Endothelial cell of umbilical vein (primary cell): ENCODE measurements at regions not wholly inside any gene's neighbourhood (a gene's known extent, or its start where the extent isn't known, plus 50 kb on each side); places are given as distances from the start of the nearest gene placed in this dataset.

Experiments
- BruUV-seq: library from RNA; stranded (reverse); fragments of 400-500 nt; replicated peaks from 2 replicates; lab custom pipeline; 2021; lab: Mats Ljungman, UMichigan
- CTCF ChIA-PET: fragments of 300-600, 350-600 bp; sonication (Branson Sonifier 250); formaldehyde crosslinking; loops from one replicate; lab custom pipeline; 2021; ENCODE audit warnings: antibody characterized with exemption, inconsistent platforms; lab: Charles Lee
- POLR2A ChIA-PET: fragments of 300-600, 350-600 bp; sonication (Branson Sonifier 250); formaldehyde crosslinking; loops from one replicate; lab custom pipeline; 2021; ENCODE audit warnings: antibody characterized with exemption, inconsistent platforms; lab: Charles Lee
- DNase-seq: peaks from one replicate; pipeline ENCODE4 v3.0.0-alpha.2; 2011; ENCODE audit warnings: low read depth, low spot score
- FAIRE-seq: peaks from 2 replicates; lab custom pipeline; 2011; peaks lifted over from hg19 to GRCh38; lab: Jason Lieb, UNC
- H2AFZ ChIP-seq: 2 replicates; pipeline ENCODE4 v1.6.0; 2012; ENCODE audit warnings: low read depth, low read length, control low read depth, inconsistent platforms
- H3K27ac ChIP-seq: 2 replicates; pipeline ENCODE4 v1.5.1; 2011; ENCODE audit warnings: low read depth, mild to moderate bottlenecking, control low read depth, low read length, moderate library complexity; ENCODE audit not compliant: insufficient read depth
- H3K27me3 ChIP-seq, 2 experiments: 2 replicates each; pipeline versions ENCODE4 v1.6.0 to v1.6.1; 2011; ENCODE audit warnings: low read length in 2 of 2, mixed read lengths in 1 of 2; ENCODE audit not compliant: control insufficient read depth in 2 of 2, insufficient read depth in 2 of 2
- H3K36me3 ChIP-seq, 2 experiments: 2 replicates in 1 of 2; 3 replicates in 1 of 2; pipeline ENCODE4 v1.5.1; 2011; ENCODE audit warnings: low read length in 2 of 2, mild to moderate bottlenecking in 1 of 2, moderate library complexity in 1 of 2; ENCODE audit not compliant: control insufficient read depth in 2 of 2, insufficient read depth in 2 of 2; ENCODE audit errors: extremely low read depth in 1 of 2
- H3K4me1 ChIP-seq: 3 replicates; pipeline ENCODE4 v1.5.1; 2011; ENCODE audit warnings: mild to moderate bottlenecking, low read length; ENCODE audit not compliant: control insufficient read depth, insufficient read depth; ENCODE audit errors: extremely low read depth
- H3K4me2 ChIP-seq: 2 replicates; pipeline ENCODE4 v1.6.1; 2011; ENCODE audit warnings: low read length, control low read depth, mixed read lengths; ENCODE audit not compliant: insufficient read depth
- H3K4me3 ChIP-seq, 3 experiments: fragments of 200-600 bp in 1 of 3; sonication (generic), shearing (Covaris generic) in 1 of 3; replicated peaks in 1 of 3; 2 replicates each; pipeline ENCODE4 v1.5.1; 2011 to 2016; ENCODE audit warnings: control low read depth in 3 of 3, low read length in 3 of 3, mild to moderate bottlenecking in 2 of 3, inconsistent platforms in 1 of 3, low read depth in 1 of 3, moderate library complexity in 1 of 3; ENCODE audit not compliant: insufficient read depth in 1 of 3
- H3K79me2 ChIP-seq: 2 replicates; pipeline ENCODE4 v1.6.0; 2012; ENCODE audit warnings: low read length, inconsistent platforms; ENCODE audit not compliant: control insufficient read depth, insufficient read depth
- H3K9ac ChIP-seq: replicated peaks from 2 replicates; pipeline ENCODE3; 2011; ENCODE audit warnings: low read length, control low read depth; ENCODE audit not compliant: insufficient read depth; ENCODE audit errors: extremely low read depth
- H3K9me1 ChIP-seq: replicated peaks from 3 replicates; pipeline ENCODE4 v1.6.0; 2011; ENCODE audit warnings: mild to moderate bottlenecking, low read length; ENCODE audit not compliant: control insufficient read depth, insufficient read depth; ENCODE audit errors: extremely low read depth
- H3K9me3 ChIP-seq: replicated peaks from 2 replicates; pipeline ENCODE4 v1.5.1; 2012; ENCODE audit warnings: low read length, inconsistent platforms; ENCODE audit not compliant: control insufficient read depth, insufficient read depth
- H4K20me1 ChIP-seq: replicated peaks from 2 replicates; pipeline ENCODE3; 2011; ENCODE audit warnings: mild to moderate bottlenecking, low read length; ENCODE audit not compliant: control insufficient read depth, insufficient read depth; ENCODE audit errors: extremely low read depth
- EZH2 ChIP-seq: IDR thresholded peaks from 2 replicates; pipeline ENCODE4 v1.6.1; 2012; ENCODE audit warnings: borderline replicate concordance, low read depth, mild to moderate bottlenecking, moderate library complexity, low read length, inconsistent platforms; ENCODE audit not compliant: severe bottlenecking
- FOS ChIP-seq: IDR thresholded peaks from 2 replicates; pipeline ENCODE4 v1.6.1; 2011; ENCODE audit warnings: mild to moderate bottlenecking, low read length, moderate library complexity, borderline replicate concordance; ENCODE audit not compliant: insufficient read depth
- JUN ChIP-seq: IDR thresholded peaks from 2 replicates; pipeline ENCODE4 v1.6.1; 2011; ENCODE audit warnings: borderline replicate concordance, low read depth; ENCODE audit not compliant: insufficient read length, insufficient read depth
- MAX ChIP-seq: IDR thresholded peaks from 2 replicates; pipeline ENCODE4 v1.6.1; 2011; ENCODE audit not compliant: insufficient read depth, insufficient read length
- POLR2A ChIP-seq: IDR thresholded peaks from 2 replicates; pipeline ENCODE4 v1.6.1; 2012; ENCODE audit warnings: low read depth, mild to moderate bottlenecking, control low read depth, low read length
- POLR2AphosphoS5 ChIP-seq: IDR thresholded peaks from 2 replicates; pipeline ENCODE4 v1.6.1; 2012; ENCODE audit warnings: low read depth, mild to moderate bottlenecking, control low read depth, low read length, moderate library complexity; ENCODE audit not compliant: insufficient read depth
- dilution Hi-C: fragments of 300-500 bp; cut with MboI; formaldehyde crosslinking; loops from one replicate; pipeline ENCODE4 v1.15.0; 2019; ENCODE audit warnings: low sequenced_read_pairs; ENCODE audit not compliant: extremely low pct_ligation_motif_present
- intact Hi-C: fragments of 100-400 bp; cut with micrococcal nuclease; formaldehyde crosslinking; loops from one replicate; pipeline ENCODE4 v1.10.0; 2022

- Histone ChIP-seq H3K79me2 (no peaks in the 10 kb centered on the region), H3K4me3 (no peak overlapping the region), H4K20me1 (no peaks in the 10 kb centered on the region), H3K4me1 (no peaks in the 10 kb centered on the region), H3K9ac (no peak overlapping the region), H3K4me2 (no peak overlapping the region), H3K9me1 (no peaks in the 10 kb centered on the region), H2AFZ (no peak overlapping the region), H3K27me3 (no peaks in the 10 kb centered on the region), H3K9me3 (no peaks in the 10 kb centered on the region), H3K36me3 (no peaks in the 10 kb centered on the region), H3K27ac (no peak overlapping the region)
- FAIRE-seq (no peak), DNase-seq (no peak)
- ChIA-PET CTCF (no interaction called here), POLR2A (no interaction called here)
- no peak for TF ChIP-seq POLR2A
- TF ChIP-seq POLR2AphosphoS5: no peak
- no peak for TF ChIP-seq EZH2
- TF ChIP-seq JUN: no peak
- dilution Hi-C loops: no loop called here
- intact Hi-C loops: no loop called here
- BruUV-seq: no TSS peak
Measured at GRCh38 chr10:89921403-89921802, 220.0 kb downstream of the KIF20B start.

- DNase-seq (no peak), FAIRE-seq (no peak)
- TF ChIP-seq POLR2AphosphoS5 (no peak), EZH2 (no peak), MAX (no peak), POLR2A (no peak), FOS (no peak)
- POLR2A ChIA-PET: no interaction called here
- H3K79me2 ChIP-seq: no peaks in the 10 kb centered on the region
- dilution Hi-C loops (no loop called here), intact Hi-C loops (no loop called here)
- no peak overlapping the region for H3K9ac ChIP-seq
- H3K4me2 ChIP-seq: no peak overlapping the region
- CTCF ChIA-PET: no interaction called here
- BruUV-seq: no TSS peak
- no peak overlapping the region for H3K27ac ChIP-seq
- no peak overlapping the region for H3K4me3 ChIP-seq
- no peaks in the 10 kb centered on the region for H3K9me3 ChIP-seq
- H3K36me3 ChIP-seq: no peaks in the 10 kb centered on the region
- H3K4me1 ChIP-seq: no peaks in the 10 kb centered on the region
- H2AFZ ChIP-seq: no peak overlapping the region
- no peaks in the 10 kb centered on the region for H3K9me1 ChIP-seq
- H3K27me3 ChIP-seq: no peaks in the 10 kb centered on the region
- no peaks in the 10 kb centered on the region for H4K20me1 ChIP-seq
Measured at GRCh38 chr10:89923661-89924060, 222.3 kb downstream of the KIF20B start.
